ENCODE measurements at regions not wholly inside any gene's neighbourhood (a gene's known extent, or its start where the extent isn't known, plus 50 kb on each side); places are given as distances from the start of the nearest gene placed in this dataset.

GRCh38 chrX:7698248-7698647, 144.7 kb upstream of the VCX start:
- Histone ChIP-seq H3K4me2 (ENCODE audit: low read length) (no peak overlapping the region), H3F3A (ENCODE audit: insufficient read depth, low read length, poor library complexity, severe bottlenecking) (no peaks in the 10 kb centered on the region), H3K27me3 (ENCODE audit: insufficient read depth, low read depth, low read length) (no peaks in the 10 kb centered on the region), H2AFZ (ENCODE audit: low read depth, low read length) (no peak overlapping the region), H4K20me1 (ENCODE audit: insufficient read depth) (no peaks in the 10 kb centered on the region), H3K9ac (ENCODE audit: low read length) (no peak overlapping the region), H3K9me3 (ENCODE audit: low read length) (no peaks in the 10 kb centered on the region), H3K79me2 (replicated peaks; ENCODE audit: insufficient read depth, low read length) (no peaks in the 10 kb centered on the region), H3K9me2 (ENCODE audit: insufficient read depth, low read length) (no peaks in the 10 kb centered on the region), H3K27ac (ENCODE audit: low read length) (no peak overlapping the region), H3K4me3 (ENCODE audit: low read length) (no peak overlapping the region), H3K36me3 (ENCODE audit: insufficient read depth, low read length) (no peaks in the 10 kb centered on the region)
- TF ChIP-seq SMC3 (conservative IDR thresholded peaks at IDR 0.05; ENCODE audit: poor library complexity) = no peak
- TF ChIP-seq, protein P1, sequence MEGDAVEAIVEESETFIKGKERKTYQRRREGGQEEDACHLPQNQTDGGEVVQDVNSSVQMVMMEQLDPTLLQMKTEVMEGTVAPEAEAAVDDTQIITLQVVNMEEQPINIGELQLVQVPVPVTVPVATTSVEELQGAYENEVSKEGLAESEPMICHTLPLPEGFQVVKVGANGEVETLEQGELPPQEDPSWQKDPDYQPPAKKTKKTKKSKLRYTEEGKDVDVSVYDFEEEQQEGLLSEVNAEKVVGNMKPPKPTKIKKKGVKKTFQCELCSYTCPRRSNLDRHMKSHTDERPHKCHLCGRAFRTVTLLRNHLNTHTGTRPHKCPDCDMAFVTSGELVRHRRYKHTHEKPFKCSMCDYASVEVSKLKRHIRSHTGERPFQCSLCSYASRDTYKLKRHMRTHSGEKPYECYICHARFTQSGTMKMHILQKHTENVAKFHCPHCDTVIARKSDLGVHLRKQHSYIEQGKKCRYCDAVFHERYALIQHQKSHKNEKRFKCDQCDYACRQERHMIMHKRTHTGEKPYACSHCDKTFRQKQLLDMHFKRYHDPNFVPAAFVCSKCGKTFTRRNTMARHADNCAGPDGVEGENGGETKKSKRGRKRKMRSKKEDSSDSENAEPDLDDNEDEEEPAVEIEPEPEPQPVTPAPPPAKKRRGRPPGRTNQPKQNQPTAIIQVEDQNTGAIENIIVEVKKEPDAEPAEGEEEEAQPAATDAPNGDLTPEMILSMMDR (IDR thresholded peaks at IDR 0.05; ENCODE audit: poor library complexity, severe bottlenecking) = no peak
- TF ChIP-seq RAD21 (conservative IDR thresholded peaks at IDR 0.05) = no peak

GRCh38 chrX:7690842-7691241, 152.1 kb upstream of the VCX start:
- Histone ChIP-seq H3F3A (ENCODE audit: insufficient read depth, low read length, poor library complexity, severe bottlenecking) (no peaks in the 10 kb centered on the region), H3K27ac (ENCODE audit: low read length) (no peak overlapping the region), H3K4me2 (ENCODE audit: low read length) (no peak overlapping the region), H3K27me3 (ENCODE audit: insufficient read depth, low read depth, low read length) (no peaks in the 10 kb centered on the region), H3K9me3 (ENCODE audit: low read length) (no peaks in the 10 kb centered on the region), H3K36me3 (ENCODE audit: insufficient read depth, low read length) (no peaks in the 10 kb centered on the region), H3K79me2 (replicated peaks; ENCODE audit: insufficient read depth, low read length) (no peaks in the 10 kb centered on the region), H2AFZ (ENCODE audit: low read depth, low read length) (no peak overlapping the region), H4K20me1 (ENCODE audit: insufficient read depth) (no peaks in the 10 kb centered on the region), H3K9me2 (ENCODE audit: insufficient read depth, low read length) (no peaks in the 10 kb centered on the region), H3K4me3 (ENCODE audit: low read length) (no peak overlapping the region), H3K9ac (ENCODE audit: low read length) (no peak overlapping the region)
- TF ChIP-seq EP300 (conservative IDR thresholded peaks at IDR 0.05; ENCODE audit: poor library complexity, severe bottlenecking) (no peak), MXI1 (conservative IDR thresholded peaks at IDR 0.05; ENCODE audit: poor library complexity, severe bottlenecking) (no peak)

- Histone ChIP-seq H3K27ac (ENCODE audit: low read length) (no peak overlapping the region), H4K20me1 (ENCODE audit: insufficient read depth) (no peaks in the 10 kb centered on the region), H3K27me3 (ENCODE audit: insufficient read depth, low read depth, low read length) (no peaks in the 10 kb centered on the region), H3K9me3 (ENCODE audit: low read length) (no peaks in the 10 kb centered on the region), H2AFZ (ENCODE audit: low read depth, low read length) (no peak overlapping the region), H3K4me2 (ENCODE audit: low read length) (no peak overlapping the region), H3F3A (ENCODE audit: insufficient read depth, low read length, poor library complexity, severe bottlenecking) (no peaks in the 10 kb centered on the region), H3K36me3 (ENCODE audit: insufficient read depth, low read length) (no peaks in the 10 kb centered on the region), H3K79me2 (replicated peaks; ENCODE audit: insufficient read depth, low read length) (no peaks in the 10 kb centered on the region), H3K9ac (ENCODE audit: low read length) (no peak overlapping the region), H3K4me3 (ENCODE audit: low read length) (no peak overlapping the region), H3K9me2 (ENCODE audit: insufficient read depth, low read length) (no peaks in the 10 kb centered on the region)
- TF ChIP-seq RAD21 (conservative IDR thresholded peaks at IDR 0.05) (no peak), MXI1 (conservative IDR thresholded peaks at IDR 0.05; ENCODE audit: poor library complexity, severe bottlenecking) (no peak), EP300 (conservative IDR thresholded peaks at IDR 0.05; ENCODE audit: poor library complexity, severe bottlenecking) (no peak), TAF1 (IDR thresholded peaks at IDR 0.05; ENCODE audit: low read depth) (no peak), POLR2AphosphoS5 (IDR thresholded peaks at IDR 0.05) (no peak)
- TF ChIP-seq, protein P2, sequence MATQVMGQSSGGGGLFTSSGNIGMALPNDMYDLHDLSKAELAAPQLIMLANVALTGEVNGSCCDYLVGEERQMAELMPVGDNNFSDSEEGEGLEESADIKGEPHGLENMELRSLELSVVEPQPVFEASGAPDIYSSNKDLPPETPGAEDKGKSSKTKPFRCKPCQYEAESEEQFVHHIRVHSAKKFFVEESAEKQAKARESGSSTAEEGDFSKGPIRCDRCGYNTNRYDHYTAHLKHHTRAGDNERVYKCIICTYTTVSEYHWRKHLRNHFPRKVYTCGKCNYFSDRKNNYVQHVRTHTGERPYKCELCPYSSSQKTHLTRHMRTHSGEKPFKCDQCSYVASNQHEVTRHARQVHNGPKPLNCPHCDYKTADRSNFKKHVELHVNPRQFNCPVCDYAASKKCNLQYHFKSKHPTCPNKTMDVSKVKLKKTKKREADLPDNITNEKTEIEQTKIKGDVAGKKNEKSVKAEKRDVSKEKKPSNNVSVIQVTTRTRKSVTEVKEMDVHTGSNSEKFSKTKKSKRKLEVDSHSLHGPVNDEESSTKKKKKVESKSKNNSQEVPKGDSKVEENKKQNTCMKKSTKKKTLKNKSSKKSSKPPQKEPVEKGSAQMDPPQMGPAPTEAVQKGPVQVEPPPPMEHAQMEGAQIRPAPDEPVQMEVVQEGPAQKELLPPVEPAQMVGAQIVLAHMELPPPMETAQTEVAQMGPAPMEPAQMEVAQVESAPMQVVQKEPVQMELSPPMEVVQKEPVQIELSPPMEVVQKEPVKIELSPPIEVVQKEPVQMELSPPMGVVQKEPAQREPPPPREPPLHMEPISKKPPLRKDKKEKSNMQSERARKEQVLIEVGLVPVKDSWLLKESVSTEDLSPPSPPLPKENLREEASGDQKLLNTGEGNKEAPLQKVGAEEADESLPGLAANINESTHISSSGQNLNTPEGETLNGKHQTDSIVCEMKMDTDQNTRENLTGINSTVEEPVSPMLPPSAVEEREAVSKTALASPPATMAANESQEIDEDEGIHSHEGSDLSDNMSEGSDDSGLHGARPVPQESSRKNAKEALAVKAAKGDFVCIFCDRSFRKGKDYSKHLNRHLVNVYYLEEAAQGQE (IDR thresholded peaks at IDR 0.05; ENCODE audit: borderline replicate concordance) = no peak
Observed at GRCh38 chrX:7689791-7690412, 153.1 kb upstream of the VCX start.

Data from neural cell (in vitro differentiated cells).